ENCODE measurements at regions not wholly inside any gene's neighbourhood (a gene's known extent, or its start where the extent isn't known, plus 50 kb on each side); places are given as distances from the start of the nearest gene placed in this dataset.

DNA sequence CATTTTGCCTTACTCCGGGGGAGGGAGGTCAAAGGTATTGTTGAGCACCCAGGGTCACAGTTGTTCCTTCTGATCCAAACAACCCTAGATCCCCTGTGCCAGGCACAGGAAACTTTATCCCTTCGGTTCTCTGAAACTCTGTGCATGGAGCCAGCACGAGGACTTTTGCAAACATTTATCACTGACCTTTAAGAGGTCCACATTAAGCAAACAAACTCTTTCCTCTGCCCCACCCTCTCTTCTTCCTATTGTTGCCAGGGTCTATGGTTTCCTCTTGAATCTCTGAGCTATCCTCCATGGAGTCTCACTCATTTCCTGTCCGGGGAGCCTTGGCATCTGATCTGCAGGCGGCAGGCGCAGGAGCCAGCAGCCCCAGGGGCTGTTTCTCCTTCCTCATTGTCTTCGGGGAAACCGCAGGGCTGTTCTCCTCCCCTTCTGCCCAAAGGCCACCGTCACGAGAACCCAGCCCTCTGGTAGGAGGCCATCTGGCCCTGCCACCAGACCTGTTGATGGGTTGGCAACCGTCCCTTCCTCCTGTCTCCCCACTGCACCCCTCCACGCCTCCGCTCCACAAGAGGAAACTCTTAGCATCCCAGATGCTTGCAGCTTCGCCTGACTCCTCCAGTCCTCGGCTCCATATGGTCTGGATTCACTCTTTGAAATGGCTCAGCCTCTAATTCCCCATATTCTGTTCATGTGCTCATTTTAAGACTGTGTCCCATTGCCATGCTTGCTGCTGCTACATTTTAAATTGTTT lies 327.3 kb upstream of the NRP1 start:
- Histone ChIP-seq H3K36me3 (no peaks in the 10 kb centered on the region; a peak in 1 of 22 replicates), H4K20me1 (no peaks in the 10 kb centered on the region), H3K4me2 (peak overlapping the region; percentile 69 to 89 (median 82)), H3K9me3 (replicated peaks in 1 of 11) (peaks cover 3 to 19% (median 13%) of the 10 kb centered on the region in 11 experiments; a peak in 19 of 22 replicates), H3K4me1 (peaks cover 35 to 92% (median 61%) of the 10 kb centered on the region in 10 experiments), H3K27me3 (no peaks in the 10 kb centered on the region), H3K4me3 (peak overlapping the region in 5 of 10 experiments; percentile 14 to 46 (median 24); a peak in 9 of 20 replicates), H3K27ac (peak overlapping the region; percentile 49 to 89 (median 80); a peak in 21 of 22 replicates), H3K9ac (peak overlapping the region in 10 of 11 experiments; percentile 7 to 73 (median 62); a peak in 16 of 22 replicates)
- TF ChIP-seq Cebpa-rat (IDR thresholded peaks at IDR 0.05) = no peak

DNA sequence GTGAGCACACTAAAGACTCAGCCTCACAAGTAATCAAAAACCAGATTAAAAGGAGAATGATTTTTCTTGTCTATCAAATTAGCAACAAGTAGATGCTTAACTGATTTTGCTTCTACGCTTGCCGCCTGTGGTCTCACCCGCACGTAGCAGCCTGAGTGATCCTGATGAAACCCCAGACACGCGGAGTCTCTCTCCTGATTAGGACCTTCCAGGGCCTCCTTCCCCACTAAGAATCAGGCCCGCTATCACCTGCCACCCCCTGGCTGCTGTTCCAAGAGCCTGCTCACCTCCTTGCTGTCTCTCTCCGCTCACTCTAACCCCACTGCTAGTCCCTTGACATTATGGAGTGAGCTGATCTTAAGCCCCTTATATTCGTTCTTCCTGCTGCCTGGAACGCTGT lies 325.9 kb upstream of the NRP1 start:
- Histone ChIP-seq H3K36me3 (no peaks in the 10 kb centered on the region; a peak in 1 of 22 replicates), H3K9ac (no peak overlapping the region), H3K27ac (no peak overlapping the region; a peak in 1 of 22 replicates), H4K20me1 (no peaks in the 10 kb centered on the region), H3K4me1 (peaks cover 42 to 92% (median 65%) of the 10 kb centered on the region in 10 experiments), H3K4me2 (peak overlapping the region; percentile 69 to 89 (median 82); a peak in 21 of 22 replicates), H3K4me3 (no peak overlapping the region), H3K9me3 (replicated peaks in 1 of 11) (peaks cover 3 to 18% (median 14%) of the 10 kb centered on the region in 11 experiments; a peak in 19 of 22 replicates), H3K27me3 (no peaks in the 10 kb centered on the region)
- no peak for TF ChIP-seq Cebpa-rat (IDR thresholded peaks at IDR 0.05)

DNA sequence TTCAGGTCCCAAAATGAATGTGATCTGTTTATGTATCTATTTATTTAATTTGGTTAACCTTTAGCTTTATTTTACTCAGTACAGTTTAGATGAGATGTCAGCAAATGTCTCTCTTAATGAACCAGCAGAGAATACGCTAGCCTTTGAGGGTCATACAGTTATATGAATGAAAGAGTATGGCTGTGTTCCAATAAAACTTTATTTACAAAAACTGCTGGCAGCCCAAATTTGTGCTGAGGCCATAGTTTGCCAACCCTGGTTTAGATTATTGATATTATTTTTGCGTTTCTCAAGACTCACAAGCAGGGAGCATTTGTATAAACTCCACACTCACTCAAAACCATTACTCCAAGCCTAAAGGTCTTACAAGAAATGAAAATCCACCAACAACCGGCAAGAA lies 323.4 kb upstream of the NRP1 start:
- Histone ChIP-seq H3K9ac (no peak overlapping the region), H3K36me3 (no peaks in the 10 kb centered on the region; a peak in 1 of 22 replicates), H3K4me1 (peaks cover 59 to 93% (median 74%) of the 10 kb centered on the region in 10 experiments), H3K4me3 (no peak overlapping the region), H4K20me1 (no peaks in the 10 kb centered on the region), H3K27ac (no peak overlapping the region), H3K27me3 (no peaks in the 10 kb centered on the region), H3K4me2 (peak overlapping the region in 5 of 11 experiments; percentile 6 to 76 (median 38); a peak in 5 of 22 replicates), H3K9me3 (replicated peaks in 1 of 11) (peaks cover 5 to 10% (median 6%) of the 10 kb centered on the region in 11 experiments)
- TF ChIP-seq Cebpa-rat (IDR thresholded peaks at IDR 0.05) = no peak

DNA sequence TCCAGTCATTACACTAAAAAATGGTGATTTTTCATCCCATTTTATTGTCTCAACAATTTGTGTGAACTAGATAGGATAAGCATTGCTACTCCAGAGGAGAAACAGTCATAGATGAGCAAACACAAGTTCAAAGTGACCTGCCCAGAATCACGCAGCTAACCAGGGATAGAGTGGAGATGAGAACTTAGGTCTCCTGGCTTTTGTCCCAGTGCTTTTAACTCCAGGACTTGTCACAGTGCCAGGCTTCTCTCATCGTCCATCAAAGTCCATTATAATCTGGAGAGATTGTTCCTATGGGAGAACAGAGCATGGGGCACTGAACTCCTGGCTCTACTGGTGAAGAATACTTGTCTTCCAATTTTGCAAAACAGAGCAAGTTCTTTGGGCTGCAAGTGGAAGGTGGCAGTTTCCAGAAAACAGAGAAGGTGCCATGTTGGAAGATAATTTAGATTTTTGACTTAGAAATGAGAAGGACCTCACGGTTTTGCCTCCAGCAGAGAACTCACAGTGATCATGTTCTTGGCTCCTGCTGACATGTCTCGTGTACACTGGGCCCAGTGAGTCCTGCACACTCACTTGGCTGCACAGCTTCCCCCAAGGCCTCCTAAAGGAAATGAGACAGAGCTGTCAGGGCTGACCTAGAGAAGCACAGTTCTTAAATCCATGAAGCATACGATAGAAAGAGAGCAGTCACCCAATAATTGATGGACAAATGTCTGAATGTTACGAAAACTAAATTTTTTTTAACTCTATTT lies 322.9 kb upstream of the NRP1 start:
- H3K27ac ChIP-seq = no peak overlapping the region
- no peak overlapping the region for H3K9ac ChIP-seq
- H3K4me3 ChIP-seq = no peak overlapping the region
- TF ChIP-seq Cebpa-rat (IDR thresholded peaks at IDR 0.05) = no peak
- H3K4me1 ChIP-seq = peaks cover 54 to 87% (median 69%) of the 10 kb centered on the region in 10 experiments
- peaks cover 11 to 16% (median 12%) of the 10 kb centered on the region in 11 experiments for H3K9me3 ChIP-seq (replicated peaks in 1 of 11)
- H4K20me1 ChIP-seq = no peaks in the 10 kb centered on the region
- no peaks in the 10 kb centered on the region for H3K27me3 ChIP-seq
- H3K36me3 ChIP-seq = no peaks in the 10 kb centered on the region; a peak in 1 of 22 replicates
- peak overlapping the region in 7 of 11 experiments; percentile 6 to 76 (median 38); a peak in 10 of 22 replicates for H3K4me2 ChIP-seq

DNA sequence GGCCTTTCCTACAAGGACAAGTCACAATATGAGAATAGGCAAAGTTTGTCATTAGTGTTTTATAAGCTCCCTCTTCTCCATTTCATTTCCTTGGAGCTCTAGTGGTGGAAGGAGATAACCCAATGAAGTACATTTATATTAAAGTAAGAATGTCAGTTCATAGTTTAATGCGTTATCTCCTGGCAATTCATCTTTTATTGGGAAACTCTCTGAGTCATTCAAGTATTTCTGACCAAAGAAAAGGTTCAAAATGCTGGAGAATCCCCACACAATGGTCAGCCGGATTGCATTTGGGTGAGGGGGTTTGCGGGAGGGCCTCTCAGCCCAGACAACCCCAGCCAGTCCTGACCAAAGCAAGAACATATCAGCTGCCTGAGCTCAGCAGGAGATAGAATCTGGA lies 321.5 kb upstream of the NRP1 start:
- no peak overlapping the region; a peak in 1 of 22 replicates for H3K27ac ChIP-seq
- H3K4me1 ChIP-seq = peaks cover 39 to 88% (median 60%) of the 10 kb centered on the region in 10 experiments
- no peak for TF ChIP-seq Cebpa-rat (IDR thresholded peaks at IDR 0.05)
- H3K4me2 ChIP-seq = peak overlapping the region in 10 of 11 experiments; percentile 3 to 88 (median 78); a peak in 17 of 22 replicates
- H3K27me3 ChIP-seq = no peaks in the 10 kb centered on the region
- no peaks in the 10 kb centered on the region for H4K20me1 ChIP-seq
- no peak overlapping the region for H3K9ac ChIP-seq
- peaks cover 18 to 30% (median 25%) of the 10 kb centered on the region in 11 experiments for H3K9me3 ChIP-seq (replicated peaks in 1 of 11)
- H3K4me3 ChIP-seq = no peak overlapping the region
- H3K36me3 ChIP-seq = no peaks in the 10 kb centered on the region; a peak in 1 of 22 replicates

DNA sequence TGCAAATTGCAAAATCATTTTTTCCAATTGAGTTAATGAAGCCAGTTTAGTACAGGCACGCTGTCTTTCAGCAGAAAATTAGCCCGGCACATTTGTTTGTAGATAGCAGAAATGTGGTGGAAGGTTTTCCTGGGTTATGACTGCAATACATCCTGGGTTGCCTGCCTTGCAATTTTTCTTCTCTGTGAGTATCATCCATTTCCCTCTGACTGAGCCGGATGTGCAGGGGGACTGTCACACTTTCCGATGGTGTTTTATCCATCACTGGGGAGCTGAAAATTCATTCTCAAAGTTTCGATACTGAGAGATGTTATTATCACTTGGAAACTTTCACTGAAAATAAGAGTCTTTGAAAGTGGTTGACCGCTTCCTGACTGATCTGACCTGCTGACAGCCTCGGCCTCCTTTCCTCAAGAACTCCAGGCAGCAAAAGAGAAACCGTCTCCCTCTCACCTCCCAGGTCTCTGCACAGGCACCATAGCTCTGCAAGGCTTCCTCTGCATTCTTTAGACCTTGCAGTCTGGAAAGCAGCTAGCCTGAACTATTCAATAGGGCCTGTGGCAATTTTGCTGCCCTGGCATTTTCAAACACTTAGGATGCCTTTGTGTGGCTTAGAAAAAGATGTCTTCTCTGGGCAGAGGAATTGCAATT lies 320.8 kb upstream of the NRP1 start:
- peaks cover 36 to 88% (median 60%) of the 10 kb centered on the region in 10 experiments for H3K4me1 ChIP-seq
- peaks cover 18 to 35% (median 28%) of the 10 kb centered on the region in 11 experiments for H3K9me3 ChIP-seq (replicated peaks in 1 of 11)
- peak overlapping the region; percentile 67 to 88 (median 78) for H3K4me2 ChIP-seq
- no peaks in the 10 kb centered on the region for H4K20me1 ChIP-seq
- H3K27ac ChIP-seq = peak overlapping the region in 3 of 11 experiments; percentile 39 to 71 (median 43); a peak in 4 of 22 replicates
- no peaks in the 10 kb centered on the region; a peak in 1 of 22 replicates for H3K36me3 ChIP-seq
- no peak overlapping the region for H3K4me3 ChIP-seq
- H3K9ac ChIP-seq = peak overlapping the region in 2 of 11 experiments; percentile 6 to 28; a peak in 2 of 22 replicates
- H3K27me3 ChIP-seq = no peaks in the 10 kb centered on the region
- no peak for TF ChIP-seq Cebpa-rat (IDR thresholded peaks at IDR 0.05)

DNA sequence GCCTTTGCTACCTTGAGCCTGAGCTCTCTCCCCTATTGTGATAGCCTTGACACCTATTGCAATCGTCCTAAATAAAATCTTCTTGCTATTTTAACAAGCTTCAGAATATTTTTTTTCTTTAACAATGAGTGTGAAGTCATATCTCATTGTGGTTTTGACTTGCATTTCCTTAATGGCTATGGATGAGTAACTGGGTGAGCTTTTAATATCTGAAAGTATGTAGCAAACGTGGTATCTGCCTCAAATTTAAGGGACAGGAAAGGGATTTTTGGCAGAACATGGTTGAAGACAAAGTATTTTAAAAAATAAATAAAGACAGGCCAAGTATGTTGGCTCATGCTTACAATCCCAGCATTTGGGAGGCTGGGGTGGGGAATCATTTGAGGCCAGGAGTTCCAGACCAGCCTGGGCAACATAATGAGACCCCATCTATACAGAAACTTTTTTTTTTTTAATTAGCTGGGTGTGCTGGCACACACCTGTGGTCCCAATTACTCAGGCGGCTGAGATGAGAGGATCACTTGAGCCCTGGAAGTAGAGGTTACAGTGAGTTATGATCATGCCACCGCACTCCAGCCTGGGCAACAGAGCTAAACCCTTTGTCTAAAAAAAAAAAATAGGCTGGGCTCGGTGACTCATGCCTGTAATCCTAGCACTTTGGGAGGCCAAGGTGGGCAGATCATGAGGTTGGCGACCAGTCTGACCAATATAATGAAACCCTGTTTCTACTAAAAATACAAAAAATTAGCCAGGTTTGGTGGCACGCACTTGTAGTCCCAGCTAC lies 319.3 kb upstream of the NRP1 start:
- Histone ChIP-seq H3K4me2 (peak overlapping the region; percentile 67 to 88 (median 78)), H3K9ac (peak overlapping the region in 6 of 11 experiments; percentile 19 to 46 (median 30); a peak in 8 of 22 replicates), H3K9me3 (replicated peaks in 1 of 11) (peaks cover 29 to 49% (median 39%) of the 10 kb centered on the region in 11 experiments), H3K27me3 (no peaks in the 10 kb centered on the region), H3K4me1 (peaks cover 41 to 89% (median 66%) of the 10 kb centered on the region in 10 experiments), H3K36me3 (no peaks in the 10 kb centered on the region; a peak in 1 of 22 replicates), H3K4me3 (peak overlapping the region in 3 of 10 experiments; percentile 0 to 2 (median 2); a peak in 2 of 20 replicates), H3K27ac (peak overlapping the region in 10 of 11 experiments; percentile 7 to 76 (median 66); a peak in 17 of 22 replicates), H4K20me1 (no peaks in the 10 kb centered on the region)
- TF ChIP-seq Cebpa-rat (IDR thresholded peaks at IDR 0.05) = no peak

Data from BLaER1 treated with 17β-estradiol and CSF1 and Interleukin-3, amounts not matched to agents 10 nM and 100 nM (cell line).